ENCODE measurements at regions not wholly inside any gene's neighbourhood (a gene's known extent, or its start where the extent isn't known, plus 50 kb on each side); places are given as distances from the start of the nearest gene placed in this dataset.

DNA sequence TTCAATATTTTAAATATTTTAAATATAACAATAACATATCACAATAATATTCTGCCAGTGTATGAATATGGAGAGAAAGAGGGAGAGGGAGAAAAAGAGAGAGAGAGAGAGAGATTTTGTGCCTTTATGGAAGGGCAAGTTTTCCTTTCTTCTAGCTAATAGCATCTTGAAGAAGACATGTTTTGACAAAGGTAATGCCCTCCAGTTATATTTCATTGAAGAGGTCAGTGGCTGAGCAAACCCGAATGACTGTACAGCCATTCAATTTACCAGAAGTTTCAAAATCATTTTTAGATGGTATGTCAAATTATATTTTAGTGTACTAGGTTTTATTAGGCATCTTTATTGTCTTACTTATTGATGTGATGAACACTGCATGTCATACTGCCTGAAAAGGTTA is 139.3 kb downstream of the EMB start:
- Histone ChIP-seq H3F3A (ENCODE audit: insufficient read depth, low read length, poor library complexity, severe bottlenecking) (no peaks in the 10 kb centered on the region), H3K27ac (ENCODE audit: low read length) (no peak overlapping the region), H3K9me2 (ENCODE audit: insufficient read depth, low read length) (no peaks in the 10 kb centered on the region), H3K79me2 (replicated peaks; ENCODE audit: insufficient read depth, low read length) (no peaks in the 10 kb centered on the region), H3K27me3 (ENCODE audit: insufficient read depth, low read depth, low read length) (no peaks in the 10 kb centered on the region), H3K9me3 (ENCODE audit: low read length) (no peaks in the 10 kb centered on the region), H2AFZ (ENCODE audit: low read depth, low read length) (no peak overlapping the region), H3K9ac (ENCODE audit: low read length) (no peak overlapping the region), H3K4me3 (ENCODE audit: low read length) (no peak overlapping the region), H3K36me3 (ENCODE audit: insufficient read depth, low read length) (no peaks in the 10 kb centered on the region), H4K20me1 (ENCODE audit: insufficient read depth) (no peaks in the 10 kb centered on the region), H3K4me2 (ENCODE audit: low read length) (no peak overlapping the region)
- TF ChIP-seq MXI1 (conservative IDR thresholded peaks at IDR 0.05; ENCODE audit: poor library complexity, severe bottlenecking) (no peak), SMC3 (conservative IDR thresholded peaks at IDR 0.05; ENCODE audit: poor library complexity) (no peak), POLR2AphosphoS5 (IDR thresholded peaks at IDR 0.05) (no peak), TAF1 (IDR thresholded peaks at IDR 0.05; ENCODE audit: low read depth) (no peak), EZH2 (IDR thresholded peaks at IDR 0.05; ENCODE audit: borderline replicate concordance, insufficient read depth, low read length, poor library complexity, severe bottlenecking) (no peak), RAD21 (conservative IDR thresholded peaks at IDR 0.05) (no peak), EP300 (conservative IDR thresholded peaks at IDR 0.05; ENCODE audit: poor library complexity, severe bottlenecking) (no peak)
- TF ChIP-seq, protein P1, sequence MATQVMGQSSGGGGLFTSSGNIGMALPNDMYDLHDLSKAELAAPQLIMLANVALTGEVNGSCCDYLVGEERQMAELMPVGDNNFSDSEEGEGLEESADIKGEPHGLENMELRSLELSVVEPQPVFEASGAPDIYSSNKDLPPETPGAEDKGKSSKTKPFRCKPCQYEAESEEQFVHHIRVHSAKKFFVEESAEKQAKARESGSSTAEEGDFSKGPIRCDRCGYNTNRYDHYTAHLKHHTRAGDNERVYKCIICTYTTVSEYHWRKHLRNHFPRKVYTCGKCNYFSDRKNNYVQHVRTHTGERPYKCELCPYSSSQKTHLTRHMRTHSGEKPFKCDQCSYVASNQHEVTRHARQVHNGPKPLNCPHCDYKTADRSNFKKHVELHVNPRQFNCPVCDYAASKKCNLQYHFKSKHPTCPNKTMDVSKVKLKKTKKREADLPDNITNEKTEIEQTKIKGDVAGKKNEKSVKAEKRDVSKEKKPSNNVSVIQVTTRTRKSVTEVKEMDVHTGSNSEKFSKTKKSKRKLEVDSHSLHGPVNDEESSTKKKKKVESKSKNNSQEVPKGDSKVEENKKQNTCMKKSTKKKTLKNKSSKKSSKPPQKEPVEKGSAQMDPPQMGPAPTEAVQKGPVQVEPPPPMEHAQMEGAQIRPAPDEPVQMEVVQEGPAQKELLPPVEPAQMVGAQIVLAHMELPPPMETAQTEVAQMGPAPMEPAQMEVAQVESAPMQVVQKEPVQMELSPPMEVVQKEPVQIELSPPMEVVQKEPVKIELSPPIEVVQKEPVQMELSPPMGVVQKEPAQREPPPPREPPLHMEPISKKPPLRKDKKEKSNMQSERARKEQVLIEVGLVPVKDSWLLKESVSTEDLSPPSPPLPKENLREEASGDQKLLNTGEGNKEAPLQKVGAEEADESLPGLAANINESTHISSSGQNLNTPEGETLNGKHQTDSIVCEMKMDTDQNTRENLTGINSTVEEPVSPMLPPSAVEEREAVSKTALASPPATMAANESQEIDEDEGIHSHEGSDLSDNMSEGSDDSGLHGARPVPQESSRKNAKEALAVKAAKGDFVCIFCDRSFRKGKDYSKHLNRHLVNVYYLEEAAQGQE (IDR thresholded peaks at IDR 0.05; ENCODE audit: borderline replicate concordance): no peak
- TF ChIP-seq, protein P2, sequence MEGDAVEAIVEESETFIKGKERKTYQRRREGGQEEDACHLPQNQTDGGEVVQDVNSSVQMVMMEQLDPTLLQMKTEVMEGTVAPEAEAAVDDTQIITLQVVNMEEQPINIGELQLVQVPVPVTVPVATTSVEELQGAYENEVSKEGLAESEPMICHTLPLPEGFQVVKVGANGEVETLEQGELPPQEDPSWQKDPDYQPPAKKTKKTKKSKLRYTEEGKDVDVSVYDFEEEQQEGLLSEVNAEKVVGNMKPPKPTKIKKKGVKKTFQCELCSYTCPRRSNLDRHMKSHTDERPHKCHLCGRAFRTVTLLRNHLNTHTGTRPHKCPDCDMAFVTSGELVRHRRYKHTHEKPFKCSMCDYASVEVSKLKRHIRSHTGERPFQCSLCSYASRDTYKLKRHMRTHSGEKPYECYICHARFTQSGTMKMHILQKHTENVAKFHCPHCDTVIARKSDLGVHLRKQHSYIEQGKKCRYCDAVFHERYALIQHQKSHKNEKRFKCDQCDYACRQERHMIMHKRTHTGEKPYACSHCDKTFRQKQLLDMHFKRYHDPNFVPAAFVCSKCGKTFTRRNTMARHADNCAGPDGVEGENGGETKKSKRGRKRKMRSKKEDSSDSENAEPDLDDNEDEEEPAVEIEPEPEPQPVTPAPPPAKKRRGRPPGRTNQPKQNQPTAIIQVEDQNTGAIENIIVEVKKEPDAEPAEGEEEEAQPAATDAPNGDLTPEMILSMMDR (IDR thresholded peaks at IDR 0.05; ENCODE audit: poor library complexity, severe bottlenecking): no peak

DNA sequence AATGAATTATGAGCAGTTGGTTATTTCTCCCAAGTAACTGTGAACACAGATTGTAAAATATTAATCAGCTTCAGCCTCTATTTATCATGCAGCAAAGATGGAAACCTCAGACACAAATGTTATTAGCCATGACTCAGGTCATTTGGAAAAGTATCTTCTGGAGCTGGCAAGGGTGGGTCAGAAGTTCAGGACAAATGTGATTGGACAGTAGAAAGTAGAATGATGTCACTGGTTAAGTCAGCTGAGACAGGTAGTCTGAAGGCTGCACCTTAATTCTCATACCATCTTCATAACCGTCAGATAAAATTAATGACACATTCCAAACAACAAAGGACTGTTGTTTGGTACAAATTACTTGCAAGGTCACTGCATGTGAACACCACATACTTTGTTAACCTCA is 140.2 kb downstream of the EMB start:
- Histone ChIP-seq H3K4me3 (ENCODE audit: low read length) (no peak overlapping the region), H3K9me2 (ENCODE audit: insufficient read depth, low read length) (no peaks in the 10 kb centered on the region), H3K27ac (ENCODE audit: low read length) (no peak overlapping the region), H2AFZ (ENCODE audit: low read depth, low read length) (no peak overlapping the region), H4K20me1 (ENCODE audit: insufficient read depth) (no peaks in the 10 kb centered on the region), H3F3A (ENCODE audit: insufficient read depth, low read length, poor library complexity, severe bottlenecking) (no peaks in the 10 kb centered on the region), H3K36me3 (ENCODE audit: insufficient read depth, low read length) (no peaks in the 10 kb centered on the region), H3K27me3 (ENCODE audit: insufficient read depth, low read depth, low read length) (no peaks in the 10 kb centered on the region), H3K9ac (ENCODE audit: low read length) (no peak overlapping the region), H3K79me2 (replicated peaks; ENCODE audit: insufficient read depth, low read length) (no peaks in the 10 kb centered on the region), H3K9me3 (ENCODE audit: low read length) (no peaks in the 10 kb centered on the region), H3K4me2 (ENCODE audit: low read length) (no peak overlapping the region)
- TF ChIP-seq EP300 (conservative IDR thresholded peaks at IDR 0.05; ENCODE audit: poor library complexity, severe bottlenecking): no peak
- no peak for TF ChIP-seq MXI1 (conservative IDR thresholded peaks at IDR 0.05; ENCODE audit: poor library complexity, severe bottlenecking)
- TF ChIP-seq TAF1 (IDR thresholded peaks at IDR 0.05; ENCODE audit: low read depth): no peak
- TF ChIP-seq POLR2AphosphoS5 (IDR thresholded peaks at IDR 0.05): no peak
- TF ChIP-seq, protein P1 (IDR thresholded peaks at IDR 0.05; ENCODE audit: borderline replicate concordance): no peak
- TF ChIP-seq, protein P2 (IDR thresholded peaks at IDR 0.05; ENCODE audit: poor library complexity, severe bottlenecking): no peak

Measured in neural cell (in vitro differentiated cells).